ENCODE measurements at regions not wholly inside any gene's neighbourhood (a gene's known extent, or its start where the extent isn't known, plus 50 kb on each side); places are given as distances from the start of the nearest gene placed in this dataset.

DNA sequence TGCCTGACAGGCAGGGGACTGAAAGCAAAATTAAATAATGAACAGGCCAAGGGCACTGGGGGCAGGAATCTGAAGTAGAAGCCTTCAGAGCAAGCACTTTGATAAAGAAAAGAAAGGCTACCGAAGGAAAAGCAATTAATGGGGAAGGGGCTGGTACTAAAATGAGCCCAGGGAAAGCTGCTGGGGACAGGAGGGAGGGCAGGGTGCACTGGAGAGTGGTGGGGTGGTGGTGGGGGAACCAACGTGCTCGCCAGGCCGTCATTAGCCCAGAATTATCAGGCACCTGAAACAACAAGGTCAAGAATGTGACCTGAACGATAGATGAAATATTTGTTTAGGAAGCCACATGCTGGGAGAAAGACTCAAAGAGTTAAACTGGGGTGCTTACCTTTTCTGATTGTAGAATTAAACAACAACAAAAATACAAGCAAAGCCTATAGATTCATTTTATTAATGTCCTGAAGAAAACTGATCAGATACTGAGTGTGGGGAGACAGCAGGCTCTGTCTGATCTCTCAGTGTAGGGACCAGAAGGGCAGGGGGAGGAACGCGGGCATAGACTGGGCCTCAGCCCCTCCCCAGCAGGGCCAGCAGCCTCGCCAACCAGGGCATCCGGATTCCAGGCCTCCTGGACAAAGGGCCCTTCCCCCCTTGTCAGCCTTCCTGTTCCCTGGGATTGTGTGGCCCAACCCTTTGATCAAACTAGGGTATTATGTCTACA is 239.7 kb upstream of the KLF3 start (continued):
- TF ChIP-seq ZFP90 (CRISPR knock-in tag; IDR thresholded peaks at IDR 0.05; ENCODE audit: borderline replicate concordance) = peak; percentile 21; the same call in 1 of the 2 replicates
- peak; percentile 12 for TF ChIP-seq PRPF4 (IDR thresholded peaks at IDR 0.05; ENCODE audit: low read depth, low read length, poor library complexity, severe bottlenecking)
- TF ChIP-seq, protein P1, sequence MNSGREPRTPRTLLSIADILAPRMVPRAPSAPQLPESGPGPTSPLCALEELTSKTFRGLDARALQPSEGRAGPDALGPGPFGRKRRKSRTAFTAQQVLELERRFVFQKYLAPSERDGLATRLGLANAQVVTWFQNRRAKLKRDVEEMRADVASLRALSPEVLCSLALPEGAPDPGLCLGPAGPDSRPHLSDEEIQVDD (CRISPR knock-in tag; IDR thresholded peaks at IDR 0.05; ENCODE audit: borderline replicate concordance) = no peak
- TF ChIP-seq, protein P2, sequence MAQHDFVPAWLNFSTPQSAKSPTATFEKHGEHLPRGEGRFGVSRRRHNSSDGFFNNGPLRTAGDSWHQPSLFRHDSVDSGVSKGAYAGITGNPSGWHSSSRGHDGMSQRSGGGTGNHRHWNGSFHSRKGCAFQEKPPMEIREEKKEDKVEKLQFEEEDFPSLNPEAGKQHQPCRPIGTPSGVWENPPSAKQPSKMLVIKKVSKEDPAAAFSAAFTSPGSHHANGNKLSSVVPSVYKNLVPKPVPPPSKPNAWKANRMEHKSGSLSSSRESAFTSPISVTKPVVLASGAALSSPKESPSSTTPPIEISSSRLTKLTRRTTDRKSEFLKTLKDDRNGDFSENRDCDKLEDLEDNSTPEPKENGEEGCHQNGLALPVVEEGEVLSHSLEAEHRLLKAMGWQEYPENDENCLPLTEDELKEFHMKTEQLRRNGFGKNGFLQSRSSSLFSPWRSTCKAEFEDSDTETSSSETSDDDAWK (CRISPR knock-in tag; IDR thresholded peaks at IDR 0.05) = no peak
- no peak for TF ChIP-seq ZNF678 (CRISPR knock-in tag; IDR thresholded peaks at IDR 0.05)
- peak; percentile 88 for TF ChIP-seq EHMT2 (IDR thresholded peaks at IDR 0.05; ENCODE audit: borderline replicate concordance, low read depth, low read length)
- TF ChIP-seq, protein P3, sequence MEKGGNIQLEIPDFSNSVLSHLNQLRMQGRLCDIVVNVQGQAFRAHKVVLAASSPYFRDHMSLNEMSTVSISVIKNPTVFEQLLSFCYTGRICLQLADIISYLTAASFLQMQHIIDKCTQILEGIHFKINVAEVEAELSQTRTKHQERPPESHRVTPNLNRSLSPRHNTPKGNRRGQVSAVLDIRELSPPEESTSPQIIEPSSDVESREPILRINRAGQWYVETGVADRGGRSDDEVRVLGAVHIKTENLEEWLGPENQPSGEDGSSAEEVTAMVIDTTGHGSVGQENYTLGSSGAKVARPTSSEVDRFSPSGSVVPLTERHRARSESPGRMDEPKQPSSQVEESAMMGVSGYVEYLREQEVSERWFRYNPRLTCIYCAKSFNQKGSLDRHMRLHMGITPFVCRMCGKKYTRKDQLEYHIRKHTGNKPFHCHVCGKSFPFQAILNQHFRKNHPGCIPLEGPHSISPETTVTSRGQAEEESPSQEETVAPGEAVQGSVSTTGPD (CRISPR knock-in tag; IDR thresholded peaks at IDR 0.05) = no peak
- TF ChIP-seq ERF (CRISPR knock-in tag; IDR thresholded peaks at IDR 0.05) = peak; percentile 40; the same call in 1 of the 2 replicates
- TF ChIP-seq TGIF2 (CRISPR knock-in tag; IDR thresholded peaks at IDR 0.05) = no peak
- peak; percentile 60; the same call in 1 of the 2 replicates for TF ChIP-seq ELF4 (CRISPR knock-in tag; IDR thresholded peaks at IDR 0.05; ENCODE audit: borderline replicate concordance)
- no peak for TF ChIP-seq POLR2A (IDR thresholded peaks at IDR 0.05; ENCODE audit: insufficient read depth in 1 of 2, low read depth in 2 of 2, low read length in 2 of 2)
- TF ChIP-seq ZNF747 (CRISPR knock-in tag; IDR thresholded peaks at IDR 0.05; ENCODE audit: borderline replicate concordance) = 0 out of 2 replicates have a peak, but pooled peaks have one; percentile 36
- no peak for TF ChIP-seq NR1H2 (CRISPR knock-in tag; IDR thresholded peaks at IDR 0.05; ENCODE audit: borderline replicate concordance, low read depth)
- no peak for TF ChIP-seq ZFP36L2 (CRISPR knock-in tag; IDR thresholded peaks at IDR 0.05)
- TF ChIP-seq ELF1 (CRISPR knock-in tag; IDR thresholded peaks at IDR 0.05) = peak; percentile 73
- TF ChIP-seq MTF1 (CRISPR knock-in tag; IDR thresholded peaks at IDR 0.05) = no peak
- TF ChIP-seq, protein P4, sequence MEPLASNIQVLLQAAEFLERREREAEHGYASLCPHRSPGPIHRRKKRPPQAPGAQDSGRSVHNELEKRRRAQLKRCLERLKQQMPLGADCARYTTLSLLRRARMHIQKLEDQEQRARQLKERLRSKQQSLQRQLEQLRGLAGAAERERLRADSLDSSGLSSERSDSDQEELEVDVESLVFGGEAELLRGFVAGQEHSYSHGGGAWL (CRISPR knock-in tag; IDR thresholded peaks at IDR 0.05) = peak; percentile 15
- 0 out of 2 replicates have a peak, but pooled peaks have one; percentile 38 for TF ChIP-seq ZNF615 (CRISPR knock-in tag; IDR thresholded peaks at IDR 0.05; ENCODE audit: borderline replicate concordance)
- 0 out of 2 replicates have a peak, but pooled peaks have one; percentile 39 for TF ChIP-seq ZMAT3 (CRISPR knock-in tag; conservative IDR thresholded peaks at IDR 0.05)
- TF ChIP-seq CEBPB (IDR thresholded peaks at IDR 0.05; ENCODE audit: borderline replicate concordance, low read depth, low read length) = no peak
- TF ChIP-seq, protein P5, sequence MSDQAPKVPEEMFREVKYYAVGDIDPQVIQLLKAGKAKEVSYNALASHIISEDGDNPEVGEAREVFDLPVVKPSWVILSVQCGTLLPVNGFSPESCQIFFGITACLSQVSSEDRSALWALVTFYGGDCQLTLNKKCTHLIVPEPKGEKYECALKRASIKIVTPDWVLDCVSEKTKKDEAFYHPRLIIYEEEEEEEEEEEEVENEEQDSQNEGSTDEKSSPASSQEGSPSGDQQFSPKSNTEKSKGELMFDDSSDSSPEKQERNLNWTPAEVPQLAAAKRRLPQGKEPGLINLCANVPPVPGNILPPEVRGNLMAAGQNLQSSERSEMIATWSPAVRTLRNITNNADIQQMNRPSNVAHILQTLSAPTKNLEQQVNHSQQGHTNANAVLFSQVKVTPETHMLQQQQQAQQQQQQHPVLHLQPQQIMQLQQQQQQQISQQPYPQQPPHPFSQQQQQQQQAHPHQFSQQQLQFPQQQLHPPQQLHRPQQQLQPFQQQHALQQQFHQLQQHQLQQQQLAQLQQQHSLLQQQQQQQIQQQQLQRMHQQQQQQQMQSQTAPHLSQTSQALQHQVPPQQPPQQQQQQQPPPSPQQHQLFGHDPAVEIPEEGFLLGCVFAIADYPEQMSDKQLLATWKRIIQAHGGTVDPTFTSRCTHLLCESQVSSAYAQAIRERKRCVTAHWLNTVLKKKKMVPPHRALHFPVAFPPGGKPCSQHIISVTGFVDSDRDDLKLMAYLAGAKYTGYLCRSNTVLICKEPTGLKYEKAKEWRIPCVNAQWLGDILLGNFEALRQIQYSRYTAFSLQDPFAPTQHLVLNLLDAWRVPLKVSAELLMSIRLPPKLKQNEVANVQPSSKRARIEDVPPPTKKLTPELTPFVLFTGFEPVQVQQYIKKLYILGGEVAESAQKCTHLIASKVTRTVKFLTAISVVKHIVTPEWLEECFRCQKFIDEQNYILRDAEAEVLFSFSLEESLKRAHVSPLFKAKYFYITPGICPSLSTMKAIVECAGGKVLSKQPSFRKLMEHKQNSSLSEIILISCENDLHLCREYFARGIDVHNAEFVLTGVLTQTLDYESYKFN (CRISPR knock-in tag; conservative IDR thresholded peaks at IDR 0.05) = peak; percentile 95
- TF ChIP-seq FOXA1 (IDR thresholded peaks at IDR 0.05) = no peak
- TF ChIP-seq FOXA1 (CRISPR knock-in tag; IDR thresholded peaks at IDR 0.05) = peak; percentile 67; the same call in 1 of the 2 replicates
- no peak; the same call in 1 of the 2 replicates for TF ChIP-seq ZNF317 (CRISPR knock-in tag; IDR thresholded peaks at IDR 0.05)
